ENCODE measurements at regions not wholly inside any gene's neighbourhood (a gene's known extent, or its start where the extent isn't known, plus 50 kb on each side); places are given as distances from the start of the nearest gene placed in this dataset. TPM values are rescaled to one million over a fixed set of nuclear protein-coding genes. Genes with fewer than 3 reads are reported as not detected.

- no peak for DNase-seq
- ChIA-PET CTCF (no interaction called here), POLR2A (no interaction called here)
- Mint-ChIP-seq H3K27ac (no peak overlapping the region), H3K9me3 (no peaks in the 10 kb centered on the region), H3K27me3 (no peaks in the 10 kb centered on the region), H3K4me1 (ENCODE audit: low read depth) (peaks cover 18% of the 10 kb centered on the region), H3K36me3 (peaks cover 1% of the 10 kb centered on the region), H3K4me3 (no peak overlapping the region)
- intact Hi-C loops (cut with micrococcal nuclease), result no loop called here
Observed at GRCh38 chr12:47293406-47293805, 213.6 kb upstream of the AMIGO2 start.

GRCh38 chr12:47286676-47287075, 206.9 kb upstream of the AMIGO2 start:
- POLR2A ChIA-PET, result no interaction called here

More at GRCh38 chr12:47286676-47287075, 206.9 kb upstream of the AMIGO2 start:
- Mint-ChIP-seq H3K27ac (no peak overlapping the region), H3K4me1 (ENCODE audit: low read depth) (peaks cover 14% of the 10 kb centered on the region), H3K4me3 (no peak overlapping the region), H3K9me3 (no peaks in the 10 kb centered on the region), H3K36me3 (no peaks in the 10 kb centered on the region), H3K27me3 (no peaks in the 10 kb centered on the region)
- CTCF ChIA-PET, result no interaction called here
- intact Hi-C loops (cut with micrococcal nuclease), result no loop called here
- DNase-seq, result no peak

Small RNAs in the stretch of these regions (microRNA-seq; reads per million reads assigned to microRNA genes)
- not detected for gene MIR4494 (ENCODE audit: borderline microRNAs expressed, borderline number of aligned reads, borderline replicate concordance)

Data from activated CD4-positive, alpha-beta memory T cell treated with anti-CD3 and anti-CD28 coated beads for 36 hours (primary cell).